ENCODE measurements at regions not wholly inside any gene's neighbourhood (a gene's known extent, or its start where the extent isn't known, plus 50 kb on each side); places are given as distances from the start of the nearest gene placed in this dataset.

DNA sequence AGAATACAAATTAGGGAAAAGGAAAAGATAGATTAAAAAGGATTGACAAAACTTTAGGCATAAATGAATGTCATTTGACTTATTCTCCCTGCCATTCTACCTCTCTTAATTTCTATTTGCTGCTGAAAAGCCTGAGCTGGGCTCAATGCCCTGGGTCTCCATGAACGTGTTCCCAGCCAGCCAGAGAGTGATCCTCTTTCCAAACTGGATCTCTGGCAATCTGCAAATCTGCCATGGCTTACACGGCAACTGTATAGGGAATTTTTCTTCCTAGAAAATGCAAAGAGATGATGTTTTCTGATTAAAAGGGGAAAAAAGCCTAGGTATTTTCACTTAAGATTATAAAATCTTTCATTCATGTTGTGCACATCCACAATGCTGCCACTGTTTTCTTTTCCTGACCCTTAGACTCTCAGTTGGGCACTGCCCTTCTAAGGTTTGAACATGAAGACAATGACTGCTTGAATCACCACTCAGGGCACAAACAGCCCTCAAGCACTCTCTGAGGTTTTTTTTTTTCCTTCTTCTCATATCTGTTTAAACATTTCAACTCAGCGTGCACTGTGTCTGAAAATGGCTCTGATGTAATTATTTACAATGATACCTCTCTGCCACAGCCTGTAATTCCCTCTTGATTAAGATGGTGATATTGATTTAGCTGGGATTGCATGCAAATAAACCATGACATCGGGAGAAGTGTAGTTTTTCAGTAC, 60.3 kb downstream of the DACT1 start:
- peak; percentile 10 for DNase-seq

DNA sequence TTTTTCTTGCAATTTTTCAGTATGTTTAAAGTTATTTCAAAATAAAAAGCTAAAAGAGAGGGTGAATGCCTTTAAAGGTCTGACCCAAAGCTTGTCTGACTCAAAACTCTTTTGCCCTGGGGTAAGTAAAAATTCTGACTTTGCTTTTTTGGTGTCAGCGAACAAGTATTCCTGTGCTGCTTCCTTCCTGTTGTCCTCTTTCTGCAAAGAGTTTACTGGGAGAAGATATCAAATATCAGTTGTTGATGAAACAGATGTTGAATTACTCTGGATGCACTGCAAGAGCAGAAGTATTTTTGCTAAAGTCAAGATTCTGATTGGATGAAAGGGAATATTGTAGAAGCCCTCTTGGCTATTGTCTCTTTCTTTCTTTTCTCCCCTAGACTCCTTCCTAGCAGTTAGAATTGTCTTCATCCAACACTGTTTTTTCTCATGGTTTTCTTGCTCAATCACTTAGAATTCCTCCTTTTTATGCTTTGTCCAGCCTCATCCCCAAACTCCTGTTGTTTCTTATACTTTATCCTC, 62.0 kb downstream of the DACT1 start:
- DNase-seq: no peak

DNA sequence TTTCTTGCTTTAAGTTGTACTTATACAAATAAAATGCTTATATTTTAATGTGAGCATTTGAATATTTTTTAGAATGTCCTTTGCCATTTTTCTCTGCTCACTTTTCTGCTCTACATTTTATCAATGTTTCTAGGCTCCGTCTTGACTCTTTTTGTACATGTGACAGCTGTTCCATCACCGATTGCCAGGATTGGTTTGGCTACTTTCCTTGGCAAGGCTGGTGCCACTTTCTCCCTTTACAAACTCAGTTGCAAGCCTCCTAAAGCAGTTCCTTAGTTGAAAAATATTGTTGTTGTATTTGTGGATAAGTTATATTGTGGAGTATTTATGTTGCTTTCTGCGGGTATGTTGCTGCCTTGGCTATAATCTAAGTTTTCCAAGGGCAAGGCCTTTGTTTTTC, 63.4 kb downstream of the DACT1 start:
- DNase-seq: no peak

DNA sequence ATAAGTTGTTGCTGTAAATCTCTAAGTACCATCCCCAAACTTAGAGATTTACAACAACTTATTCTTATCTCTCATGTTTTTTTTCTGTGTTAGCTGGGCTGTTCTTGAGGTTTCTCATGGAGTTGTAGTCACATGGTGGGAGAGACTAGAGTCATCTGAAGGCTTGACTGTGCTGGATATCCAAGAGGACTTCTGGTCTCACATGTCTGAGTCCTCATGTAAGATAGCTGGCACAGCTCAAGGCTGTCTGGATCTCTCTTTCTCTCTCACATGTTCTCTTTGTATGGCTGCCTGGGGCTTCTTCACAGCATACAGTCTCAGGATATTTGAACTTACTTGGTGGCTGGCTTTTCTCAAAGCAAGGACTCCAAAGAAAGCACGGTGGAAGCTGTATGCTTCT, 63.8 kb downstream of the DACT1 start:
- no peak for DNase-seq

DNA sequence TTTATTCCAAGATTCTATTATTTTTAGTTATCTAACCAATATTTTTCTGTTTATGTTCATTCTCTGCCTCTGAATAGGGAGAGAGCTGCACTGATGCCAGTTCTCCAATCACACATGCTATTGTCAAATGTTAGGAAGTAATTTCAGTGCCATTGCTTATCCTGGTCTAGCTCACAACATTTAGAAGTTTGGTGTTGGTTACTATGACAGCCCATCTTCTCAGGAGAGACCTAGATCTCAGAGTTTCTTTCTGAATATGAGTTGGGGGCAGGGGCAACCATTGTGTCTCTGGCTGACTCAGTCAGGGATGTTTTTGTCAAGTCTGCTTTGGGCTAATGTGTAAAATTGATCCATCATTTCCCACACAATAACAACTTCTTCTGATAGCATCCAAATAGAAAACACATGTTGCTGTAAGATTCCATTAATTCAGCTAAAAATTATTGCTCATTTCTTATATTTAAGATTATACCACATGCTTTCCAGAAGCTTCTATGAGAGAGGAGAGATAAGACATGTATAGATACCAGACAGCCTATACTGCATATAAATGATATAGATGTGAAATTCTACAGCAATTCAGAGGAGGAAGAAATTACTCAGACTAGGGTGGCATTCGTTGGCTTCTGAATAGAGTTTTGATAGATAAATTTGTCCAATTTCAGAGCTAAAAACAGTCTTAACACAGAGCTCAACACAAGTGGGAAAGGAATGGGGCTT, 64.8 kb downstream of the DACT1 start:
- DNase-seq: no peak

DNA sequence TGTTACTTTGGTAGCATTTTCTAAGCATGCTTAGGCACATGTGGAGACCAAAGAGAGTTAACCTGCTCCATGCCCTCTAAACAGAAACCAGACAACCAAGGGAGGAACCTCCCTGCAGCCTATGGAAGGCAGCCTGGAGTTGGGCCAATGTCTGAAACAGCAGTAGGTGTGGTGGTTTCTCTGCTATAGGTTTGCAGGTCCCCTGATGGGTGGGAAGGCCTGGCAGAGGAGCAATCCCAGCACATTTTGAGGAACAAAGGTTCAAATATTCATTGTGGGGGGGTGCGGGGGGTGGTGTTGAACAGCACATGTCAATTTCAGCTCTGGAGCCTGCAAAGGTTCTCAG, 65.4 kb downstream of the DACT1 start:
- DNase-seq: no peak

DNA sequence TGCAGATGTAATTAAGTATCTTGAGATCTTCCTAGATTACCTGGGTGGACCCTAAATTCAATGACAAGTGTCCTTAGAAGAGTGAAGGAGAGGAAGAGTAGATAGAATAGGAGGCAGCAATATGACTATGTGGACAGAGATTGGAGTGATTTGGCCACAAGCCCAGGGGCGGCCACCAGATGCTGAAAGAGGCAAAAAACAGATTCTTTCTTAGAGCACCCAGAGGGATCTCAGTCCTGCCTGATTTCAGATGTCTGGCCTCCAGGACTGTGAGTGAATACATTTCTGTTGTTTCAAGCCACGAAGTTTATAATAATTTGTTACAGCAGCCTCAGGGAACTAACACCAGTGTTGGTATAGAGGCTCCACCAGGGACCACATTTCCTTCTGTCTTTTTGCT, 67.3 kb downstream of the DACT1 start:
- DNase-seq: no peak

DNA sequence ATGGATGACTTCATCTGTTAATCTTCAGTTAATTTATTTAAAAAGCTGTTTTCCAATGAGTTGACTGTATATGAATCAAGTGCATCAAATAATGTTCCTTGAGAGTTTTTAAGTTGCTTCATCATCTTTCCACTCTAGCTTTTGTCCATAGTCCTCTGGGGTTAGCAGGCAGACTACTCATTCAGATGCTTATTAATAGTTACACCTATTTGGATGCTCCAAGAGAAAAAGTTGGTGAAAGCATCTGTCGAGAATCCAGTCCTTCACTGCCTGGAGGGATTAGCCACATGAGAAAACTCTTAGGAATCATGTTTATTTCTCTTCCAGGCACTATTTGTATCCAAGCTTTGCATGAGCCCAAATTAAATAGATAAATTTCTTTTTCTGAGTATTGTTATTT, 70.2 kb downstream of the DACT1 start:
- DNase-seq: no peak

DNA sequence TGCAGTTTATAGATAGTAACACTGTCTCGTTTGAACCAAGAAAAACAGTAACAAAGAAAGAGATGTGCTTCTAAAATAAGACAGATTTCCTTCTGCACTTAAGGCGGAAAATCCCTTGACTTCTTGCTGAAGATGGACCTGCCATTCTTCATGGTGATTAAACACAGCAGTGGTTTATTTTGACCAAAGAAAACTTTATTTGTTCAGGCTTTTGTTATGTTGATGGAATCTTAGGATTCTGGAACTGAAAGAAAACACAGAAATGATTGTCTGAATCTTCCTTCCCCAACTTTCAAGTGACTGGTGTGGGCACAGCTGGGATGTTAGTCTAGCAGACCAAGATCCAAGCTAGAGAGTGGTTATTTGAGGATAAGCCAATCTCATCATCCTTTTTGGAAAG, 72.2 kb downstream of the DACT1 start:
- DNase-seq: no peak

DNA sequence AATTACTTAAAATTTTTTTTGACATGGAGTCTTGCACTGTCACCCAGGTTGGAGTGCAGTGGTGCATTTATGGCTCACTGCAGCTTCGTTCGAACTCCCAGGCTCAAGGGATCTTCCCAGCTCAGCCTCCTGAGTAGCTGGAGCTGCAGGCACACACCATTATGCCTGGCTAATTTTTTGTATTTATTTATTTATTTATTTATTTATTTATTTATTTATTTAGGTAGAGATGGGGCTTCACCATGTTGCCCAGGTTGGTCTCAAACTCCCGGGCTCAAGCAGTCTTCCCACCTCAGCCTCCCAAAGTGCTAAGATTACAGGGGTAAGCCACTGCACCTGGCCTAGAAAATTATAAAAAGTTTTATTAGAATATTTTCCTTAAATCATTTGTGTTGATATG, 73.6 kb downstream of the DACT1 start:
- no peak for DNase-seq

DNA sequence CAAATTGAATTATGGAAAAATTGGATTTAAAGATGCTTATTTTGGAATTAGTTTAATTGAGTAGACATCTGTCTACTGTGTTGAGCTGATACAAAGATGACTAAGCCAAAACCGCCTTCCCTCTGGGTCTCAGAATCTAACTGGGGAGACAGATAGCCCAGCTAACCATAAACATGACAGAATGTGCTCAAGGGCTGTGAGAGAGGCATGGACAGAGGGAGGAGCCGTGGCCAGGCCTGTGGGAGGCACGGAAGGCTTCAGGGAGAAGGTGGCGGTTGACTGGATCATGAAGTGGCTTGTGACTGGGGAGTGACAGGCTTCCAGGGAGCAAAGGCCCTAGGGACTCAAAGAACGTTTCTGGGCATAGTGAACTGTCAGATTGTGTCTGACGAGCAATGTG, 74.6 kb downstream of the DACT1 start:
- no peak for DNase-seq

DNA sequence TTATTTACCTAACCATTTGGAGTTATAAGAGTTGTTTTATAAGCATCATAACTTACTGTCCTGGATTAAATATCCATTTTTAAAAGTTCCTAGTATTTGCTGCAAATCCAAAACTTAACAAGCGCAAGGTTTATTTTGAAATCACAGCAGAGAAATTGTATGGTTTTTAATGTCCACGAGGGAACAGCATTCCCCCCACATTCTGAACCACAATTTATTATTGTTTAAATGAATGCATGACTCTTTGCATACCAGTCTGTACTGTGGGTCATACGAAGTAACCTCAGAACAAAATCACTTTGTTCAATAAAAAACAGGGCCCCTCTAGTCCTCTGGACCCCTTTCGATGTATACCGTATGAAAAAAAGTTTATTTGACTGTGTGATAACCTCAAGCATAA, 75.9 kb downstream of the DACT1 start:
- DNase-seq: no peak

DNA sequence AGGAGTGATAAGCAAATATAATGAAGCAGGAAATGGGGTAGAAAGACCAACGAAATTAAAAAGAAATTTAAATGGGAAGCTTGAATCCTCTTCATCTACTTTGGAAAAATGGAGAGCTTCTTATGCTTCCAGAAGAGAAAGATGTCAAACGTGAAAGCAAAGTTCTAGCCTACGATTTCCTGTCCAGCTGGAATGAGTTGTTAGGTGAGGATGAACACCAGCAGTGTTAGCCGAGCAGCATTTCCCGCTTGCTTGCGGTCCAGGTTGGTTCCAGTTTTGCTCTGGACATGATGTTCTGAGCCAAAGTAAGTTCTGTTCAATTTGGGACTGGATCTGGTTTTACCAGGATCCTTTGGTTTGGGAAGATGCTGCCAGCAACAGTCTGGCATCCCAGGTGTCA, 78.9 kb downstream of the DACT1 start:
- no peak for DNase-seq

DNA sequence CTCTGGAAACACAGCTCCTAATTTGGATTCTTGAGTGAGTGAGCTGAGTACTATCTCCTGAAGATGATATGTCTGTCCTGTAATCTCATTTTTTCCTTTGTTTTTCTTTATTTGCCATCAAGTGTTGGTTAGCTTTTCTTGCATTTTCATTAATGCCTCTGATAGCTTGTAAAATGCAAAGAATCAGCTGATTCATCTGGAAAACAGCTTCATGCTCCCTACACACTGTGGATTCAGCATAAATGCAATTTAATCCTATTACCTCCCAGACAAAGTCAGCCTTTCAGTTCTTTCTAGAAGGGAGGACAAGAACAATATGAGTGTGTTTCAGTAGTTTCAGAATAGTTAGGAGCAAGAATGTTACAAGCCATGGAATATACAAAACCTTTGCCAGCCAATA, 79.4 kb downstream of the DACT1 start:
- DNase-seq: no peak

DNA sequence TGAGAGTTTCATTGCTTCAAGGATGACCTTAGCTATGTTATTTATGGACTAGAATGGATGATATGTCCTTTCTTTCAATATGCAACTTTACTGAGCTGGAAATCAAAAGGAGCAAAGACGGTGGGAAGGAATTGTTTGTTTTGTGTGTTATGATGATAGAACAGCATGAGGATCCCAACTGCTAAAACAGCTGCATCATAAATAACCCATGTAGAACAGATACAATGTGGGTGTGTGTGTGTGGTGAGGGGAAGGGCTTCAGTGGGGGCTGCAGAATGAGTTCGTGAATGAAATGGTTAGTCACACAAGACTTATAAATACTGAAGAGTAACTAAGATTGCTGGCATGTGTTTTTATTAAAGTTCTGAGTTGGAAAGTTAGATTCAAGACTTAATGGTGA, 80.1 kb downstream of the DACT1 start:
- DNase-seq: no peak

DNA sequence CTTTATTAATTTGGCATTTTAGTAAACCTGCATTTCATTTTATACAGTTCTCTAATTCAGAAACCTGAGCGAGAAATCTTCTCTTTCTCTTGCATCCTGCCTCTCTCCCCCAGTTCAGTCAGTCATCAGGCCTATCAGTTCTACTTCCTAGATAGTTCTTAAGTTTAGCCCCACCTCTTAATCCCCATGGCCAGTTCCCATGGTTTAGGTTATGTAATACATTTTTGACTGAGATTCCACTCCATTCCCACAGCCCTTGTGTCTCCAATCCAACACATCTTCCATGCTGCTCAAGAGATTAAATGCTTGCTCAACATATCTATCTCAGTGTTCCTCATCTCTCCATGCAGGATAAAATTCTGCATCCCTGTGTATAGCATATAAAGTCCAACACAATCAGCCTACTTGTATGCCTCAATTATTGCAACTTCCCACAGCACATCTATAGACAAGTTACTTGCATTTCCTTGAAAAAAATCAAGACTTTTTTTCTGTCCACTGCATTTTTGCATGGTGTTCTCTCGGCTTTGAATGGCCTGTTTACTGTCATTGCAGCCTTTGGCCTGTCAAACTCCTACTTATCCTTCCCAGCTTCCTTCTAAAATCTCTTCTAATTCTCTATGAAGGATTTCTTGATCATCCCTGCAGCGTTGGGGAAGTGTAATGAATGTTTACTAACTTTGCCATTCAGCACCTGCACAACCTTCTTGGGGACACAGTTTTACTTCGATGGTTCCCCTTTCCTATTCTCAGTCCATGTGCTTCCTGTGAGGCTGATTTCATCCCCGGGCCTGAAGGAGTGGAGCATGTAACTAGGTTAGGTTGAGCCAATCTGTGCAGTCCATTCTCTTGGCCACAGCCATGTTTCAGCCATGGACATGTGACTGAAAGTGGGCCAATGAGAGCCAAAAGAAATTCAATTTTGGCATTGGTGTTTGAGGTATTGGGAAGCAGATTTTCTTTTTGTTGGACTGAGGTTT, 80.8 kb downstream of the DACT1 start:
- no peak for DNase-seq

DNA sequence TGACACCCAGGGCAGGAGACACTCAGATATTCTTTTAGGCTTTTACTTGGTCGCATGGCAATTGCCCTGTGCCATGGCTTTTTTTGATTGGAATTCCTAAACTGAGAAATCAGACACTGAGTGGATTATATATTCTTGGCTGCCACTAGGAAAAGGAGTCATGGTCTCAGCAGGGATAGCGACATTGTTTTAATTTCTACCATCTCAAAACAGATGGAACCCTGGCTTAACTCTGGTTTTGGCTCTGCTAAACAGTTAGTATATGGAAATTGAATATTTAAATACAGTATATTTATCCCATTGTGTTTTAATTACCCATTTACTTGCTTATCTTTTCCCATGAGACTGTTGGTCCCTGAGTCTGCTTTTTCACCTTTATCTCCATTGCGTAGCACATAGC, 84.0 kb downstream of the DACT1 start:
- no peak for DNase-seq

DNA sequence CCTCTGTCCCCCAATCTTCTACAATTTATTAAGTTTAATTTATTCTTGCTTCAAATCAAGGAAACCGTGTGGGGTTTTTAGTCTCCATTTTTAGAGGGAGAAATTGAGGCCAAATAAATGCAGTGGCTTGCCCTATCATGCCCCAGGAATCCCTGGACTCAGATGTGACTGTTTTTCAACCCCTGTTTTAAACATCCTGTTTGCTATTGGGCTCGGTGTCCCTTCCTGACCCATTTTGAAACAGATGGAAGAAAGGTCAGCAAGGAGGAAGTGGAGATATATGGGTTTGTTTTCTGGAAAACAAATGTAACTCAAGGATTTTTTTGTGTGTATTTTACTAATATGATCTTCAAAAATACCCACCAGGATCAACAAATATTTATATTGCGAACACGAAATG, 84.7 kb downstream of the DACT1 start:
- DNase-seq: no peak

DNA sequence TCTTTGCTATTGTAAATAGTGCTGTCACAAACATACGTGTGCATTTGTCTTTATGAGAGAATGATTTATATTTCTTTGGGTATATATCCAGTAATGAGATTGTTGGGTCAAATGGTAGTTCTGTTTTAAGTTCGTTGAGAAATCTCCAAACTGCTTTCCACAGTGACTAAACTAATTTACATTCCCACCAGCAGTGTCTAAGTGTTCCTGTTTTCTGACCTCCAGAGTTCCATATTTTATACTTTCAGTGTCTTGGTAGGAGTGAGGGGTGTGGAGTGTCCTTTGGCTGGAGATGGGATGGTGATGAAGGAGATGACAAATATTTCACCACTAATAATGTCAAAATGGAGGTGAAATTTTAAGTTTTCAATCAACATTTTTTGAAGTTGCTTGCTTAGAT, 86.4 kb downstream of the DACT1 start:
- no peak for DNase-seq

DNA sequence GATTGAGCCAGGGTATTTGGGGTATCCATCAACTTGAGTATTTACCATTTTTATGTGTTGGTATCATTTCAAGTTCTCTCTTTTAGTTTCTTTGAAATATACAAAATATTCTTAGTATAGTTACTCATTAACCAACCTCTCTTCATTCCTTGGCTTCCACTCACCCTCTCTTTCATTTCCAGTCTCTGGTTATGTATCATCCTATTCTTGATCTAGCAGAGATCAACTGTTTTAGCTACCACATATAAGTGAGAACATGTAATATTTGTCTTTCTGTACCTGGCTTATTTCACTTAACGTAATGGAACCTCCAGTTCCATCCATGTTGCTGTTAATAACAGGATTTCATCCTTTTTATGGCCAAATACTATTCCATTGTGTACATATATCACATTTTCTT, 86.9 kb downstream of the DACT1 start:
- no peak for DNase-seq

DNA sequence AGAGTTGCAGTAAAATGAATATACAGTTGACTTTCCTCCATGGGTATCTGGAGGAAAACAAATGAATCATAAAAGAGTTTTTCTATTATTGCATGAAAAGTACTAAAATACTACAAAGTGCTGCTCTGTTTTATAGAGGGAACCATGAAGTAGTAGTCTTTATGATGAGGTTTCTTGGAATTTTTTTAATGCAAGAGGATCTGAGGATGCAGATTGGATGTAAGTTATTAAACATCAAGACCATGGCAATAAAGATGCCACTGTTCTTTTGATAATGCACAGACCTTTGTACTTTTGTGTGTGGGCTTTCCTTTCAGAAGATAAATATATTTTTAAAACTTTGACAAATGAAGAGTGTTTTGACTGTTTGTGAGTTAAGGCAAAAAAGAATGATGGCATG, 87.5 kb downstream of the DACT1 start:
- DNase-seq: no peak

DNA sequence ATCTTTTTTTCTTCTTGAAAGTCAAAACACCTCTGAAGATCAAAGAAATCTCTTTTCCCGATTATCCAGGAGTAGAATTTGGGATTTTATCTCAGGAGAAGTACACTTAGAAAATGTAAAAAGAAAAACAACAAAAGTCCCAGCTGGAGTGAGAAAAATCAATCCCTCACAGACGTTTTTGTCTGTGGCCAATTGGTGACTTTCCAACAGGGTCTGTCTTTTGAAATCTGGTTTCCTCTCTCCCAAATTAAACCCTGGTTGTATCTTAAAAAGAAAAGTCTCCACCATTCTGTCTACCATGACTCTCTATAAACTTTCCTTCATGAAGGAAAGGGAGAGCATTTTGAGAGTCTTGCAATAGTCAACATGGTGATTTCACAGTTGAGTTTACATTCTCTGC, 88.1 kb downstream of the DACT1 start:
- no peak for DNase-seq

DNA sequence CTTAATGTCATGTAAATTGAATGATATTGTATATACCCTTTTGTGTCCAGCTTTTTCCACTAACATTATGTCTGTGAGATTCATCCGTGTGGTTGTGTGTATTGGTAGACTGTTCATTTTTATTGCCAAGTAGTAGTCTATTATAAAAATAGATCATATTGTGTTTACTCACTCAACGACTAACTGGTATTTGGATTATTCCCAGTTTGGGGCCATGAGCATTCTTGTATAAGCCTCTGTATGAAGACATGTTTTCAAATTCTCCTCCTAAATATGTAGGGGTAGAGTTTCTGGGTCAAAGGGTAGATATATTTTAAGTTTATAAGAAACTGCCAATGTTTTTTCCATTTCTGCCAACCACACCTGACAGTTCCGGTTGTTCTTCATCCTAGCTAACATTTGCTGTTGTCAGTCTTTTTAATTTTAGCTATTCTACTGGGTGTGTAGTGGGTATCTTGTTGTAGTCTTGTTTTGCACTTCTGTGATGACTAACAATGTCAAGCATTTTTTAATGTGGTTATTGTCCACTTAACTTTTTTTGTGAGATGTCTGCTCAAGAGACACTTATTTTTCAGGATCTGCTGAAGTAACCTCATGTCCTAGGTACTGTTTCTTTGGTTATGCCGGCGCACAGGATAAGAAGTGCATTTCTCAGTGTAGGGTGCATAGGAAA, 93.2 kb downstream of the DACT1 start:
- peak; percentile 84 for DNase-seq
